Panc1 (cell line): ENCODE measurements at regions not wholly inside any gene's neighbourhood (a gene's known extent, or its start where the extent isn't known, plus 50 kb on each side); places are given as distances from the start of the nearest gene placed in this dataset.

Experiments used
- CTCF ChIP-seq: fragments of 450-650 bp; IDR thresholded peaks from 2 replicates; pipeline ENCODE4 v1.5.1; 2017; ENCODE audit warnings: mild to moderate bottlenecking
- POLR2AphosphoS5 ChIP-seq: IDR thresholded peaks from 2 replicates; pipeline ENCODE4 v1.6.1; 2012; ENCODE audit warnings: mild to moderate bottlenecking, low read depth, low read length, moderate library complexity
- REST ChIP-seq, 2 experiments: IDR thresholded peaks; 2 replicates each; pipeline ENCODE4 v1.6.1; 2011 to 2012; ENCODE audit warnings: low read depth in 2 of 2, control low read depth in 1 of 2, low read length in 1 of 2, mild to moderate bottlenecking in 1 of 2, moderate library complexity in 1 of 2; ENCODE audit not compliant: insufficient read depth in 1 of 2
- TCF7L2 ChIP-seq: IDR thresholded peaks from 2 replicates; pipeline ENCODE4 v1.6.1; 2011; ENCODE audit warnings: mild to moderate bottlenecking, low read depth, low read length, inconsistent platforms

- no peak for TF ChIP-seq CTCF
- TF ChIP-seq POLR2AphosphoS5: no peak
- no peak for TF ChIP-seq TCF7L2
- TF ChIP-seq REST (IDR thresholded peaks at IDR 0.05; ENCODE audit: insufficient read depth in 1 of 2, low read depth in 2 of 2, low read length in 1 of 2): no peak
Measured at GRCh38 chr1:168917796-168918195, 188.7 kb upstream of the ATP1B1 start.
